ENCODE measurements at regions not wholly inside any gene's neighbourhood (a gene's known extent, or its start where the extent isn't known, plus 50 kb on each side); places are given as distances from the start of the nearest gene placed in this dataset.

- no peak for TF ChIP-seq CTCF (IDR thresholded peaks at IDR 0.05)
- ATAC-seq (no peak), DNase-seq (no peak)
- intact Hi-C loops (cut with DNase I), result no loop called here
- Histone ChIP-seq H3K36me3 (no peaks in the 10 kb centered on the region), H3K27me3 (peaks cover 0 to 4% (median 0%) of the 10 kb centered on the region in 9 donors), H3K9me3 (peaks cover 0 to 4% (median 0%) of the 10 kb centered on the region in 12 donors), H3K4me1 (no peaks in the 10 kb centered on the region), H3K4me3 (no peak overlapping the region), H3K27ac (no peak overlapping the region)
- 80 to 82% (median 81%) methylated on average over 4 of the region's 4 CpGs for WGBS, 4 donors
Observed at GRCh38 chr6:100220543-100220942, 226.5 kb upstream of the MCHR2 start.

DNA sequence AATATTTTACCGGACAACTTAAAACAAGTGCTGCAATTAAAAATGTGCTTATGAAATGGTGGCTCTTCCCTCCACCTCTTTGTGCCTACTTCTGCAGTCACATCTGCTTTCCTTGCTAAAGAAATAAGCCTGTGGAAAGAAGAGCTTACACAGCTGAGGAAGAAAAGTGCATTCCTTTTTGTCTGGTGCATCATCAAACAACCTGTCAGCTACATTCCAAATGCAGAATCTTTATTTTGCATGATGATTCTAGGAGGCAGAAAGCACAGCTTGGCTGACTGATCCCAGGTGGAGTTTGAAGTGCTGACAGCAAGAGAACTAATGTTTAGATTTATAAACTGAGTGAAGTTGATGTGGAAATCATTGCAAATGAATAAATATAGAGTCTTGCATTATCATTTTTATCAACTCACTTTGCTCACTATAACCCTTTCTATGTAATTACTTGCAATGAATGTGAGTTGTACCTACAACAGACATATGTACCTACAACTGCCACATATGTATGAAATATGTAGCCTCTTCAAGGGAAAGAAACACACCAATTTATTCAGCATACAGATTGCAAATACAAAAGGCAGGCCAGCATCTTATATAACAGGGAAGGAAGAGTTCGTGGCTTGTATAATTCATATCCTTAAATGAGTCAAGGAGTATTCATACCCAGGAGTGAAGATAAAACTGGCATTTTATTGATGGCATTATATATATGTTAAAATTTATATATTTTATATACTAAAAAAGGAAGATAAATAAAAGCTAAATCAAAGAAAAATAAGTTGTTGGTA is 223.4 kb upstream of the MCHR2 start:
- DNase-seq, result no peak
- no peak for TF ChIP-seq POLR2A (IDR thresholded peaks at IDR 0.05)
- no peak for TF ChIP-seq CTCF (IDR thresholded peaks at IDR 0.05)
- Histone ChIP-seq H3K27me3 (no peaks in the 10 kb centered on the region), H3K36me3 (no peaks in the 10 kb centered on the region), H3K4me3 (no peak overlapping the region), H3K27ac (no peak overlapping the region), H3K9me3 (peaks cover 0 to 1% (median 0%) of the 10 kb centered on the region in 12 donors), H3K4me1 (no peaks in the 10 kb centered on the region)
- intact Hi-C loops (cut with DNase I), result no loop called here
- 82 to 86% (median 85%) methylated on average over 2 of the region's 2 CpGs for WGBS, 4 donors
- ATAC-seq, result no peak

- intact Hi-C loops (cut with DNase I), result no loop called here
- no peaks in the 10 kb centered on the region for H3K4me1 ChIP-seq
- no peak overlapping the region for H3K27ac ChIP-seq
- H3K27me3 ChIP-seq, result no peaks in the 10 kb centered on the region
- ATAC-seq (no peak), DNase-seq (no peak)
- H3K4me3 ChIP-seq, result no peak overlapping the region
- no peaks in the 10 kb centered on the region for H3K9me3 ChIP-seq
- no peak for TF ChIP-seq POLR2A (IDR thresholded peaks at IDR 0.05)
- no peak for TF ChIP-seq CTCF (IDR thresholded peaks at IDR 0.05)
- H3K36me3 ChIP-seq, result no peaks in the 10 kb centered on the region
Observed at GRCh38 chr6:100216760-100217159, 222.7 kb upstream of the MCHR2 start.

- Histone ChIP-seq H3K4me1 (no peaks in the 10 kb centered on the region), H3K4me3 (no peak overlapping the region), H3K36me3 (no peaks in the 10 kb centered on the region), H3K9me3 (no peaks in the 10 kb centered on the region), H3K27me3 (no peaks in the 10 kb centered on the region), H3K27ac (no peak overlapping the region)
- ATAC-seq (no peak), DNase-seq (no peak)
- no peak for TF ChIP-seq POLR2A (IDR thresholded peaks at IDR 0.05)
- no peak for TF ChIP-seq CTCF (IDR thresholded peaks at IDR 0.05)
- intact Hi-C loops (cut with DNase I), result no loop called here
Observed at GRCh38 chr6:100212131-100212530, 218.1 kb upstream of the MCHR2 start.

Data from heart left ventricle (tissue), 16 donors.